ACC112 (cell line): ENCODE measurements at regions not wholly inside any gene's neighbourhood (a gene's known extent, or its start where the extent isn't known, plus 50 kb on each side); places are given as distances from the start of the nearest gene placed in this dataset.

Experiments used
- H2AFZ ChIP-seq: fragments of 200-600 bp; sonication (generic); one replicate; pipeline ENCODE4 v1.6.0; 2017; ENCODE audit warnings: antibody characterized with exemption, low read length; ENCODE audit not compliant: unreplicated experiment
- H3K27ac ChIP-seq: fragments of 200-600 bp; sonication (generic); 2 replicates; pipeline ENCODE4 v1.5.1; 2014; ENCODE audit warnings: low read depth, mild to moderate bottlenecking, antibody characterized with exemption, low read length, moderate library complexity
- H3K27me3 ChIP-seq: fragments of 200-600 bp; sonication (generic); 2 replicates; pipeline ENCODE4 v1.6.1; 2014; ENCODE audit warnings: mild to moderate bottlenecking, antibody characterized with exemption, low read length, moderate library complexity, mixed read lengths; ENCODE audit not compliant: insufficient read depth
- H3K36me3 ChIP-seq: fragments of 200-600 bp; sonication (generic); 2 replicates; pipeline ENCODE4 v1.6.1; 2016; ENCODE audit warnings: mild to moderate bottlenecking, antibody characterized with exemption, low read length, moderate library complexity, mixed read lengths; ENCODE audit not compliant: insufficient read depth
- H3K4me1 ChIP-seq: fragments of 200-600 bp; sonication (generic); one replicate; pipeline ENCODE4 v1.6.1; 2016; ENCODE audit warnings: low read length, mixed read lengths; ENCODE audit not compliant: insufficient read depth, unreplicated experiment, control insufficient read depth
- H3K4me3 ChIP-seq: fragments of 200-600 bp; sonication (generic); 2 replicates; pipeline ENCODE4 v1.5.1; 2014; ENCODE audit warnings: mild to moderate bottlenecking, low read depth, low read length
- H3K79me2 ChIP-seq: fragments of 200-600 bp; sonication (generic); one replicate; pipeline ENCODE4 v1.6.0; 2016; ENCODE audit warnings: low read length; ENCODE audit not compliant: control insufficient read depth, unreplicated experiment, insufficient read depth

GRCh38 chr3:26375843-26376530 is 246.6 kb upstream of the LRRC3B start:
- no peak overlapping the region for H3K27ac ChIP-seq
- H3K27me3 ChIP-seq, result no peaks in the 10 kb centered on the region
- no peaks in the 10 kb centered on the region for H3K36me3 ChIP-seq
- no peaks in the 10 kb centered on the region for H3K79me2 ChIP-seq
- no peak overlapping the region for H3K4me3 ChIP-seq
- H2AFZ ChIP-seq, result no peak overlapping the region
- no peaks in the 10 kb centered on the region for H3K4me1 ChIP-seq

- Histone ChIP-seq H3K27me3 (no peaks in the 10 kb centered on the region), H2AFZ (no peak overlapping the region), H3K4me3 (no peak overlapping the region), H3K36me3 (no peaks in the 10 kb centered on the region), H3K27ac (no peak overlapping the region), H3K79me2 (no peaks in the 10 kb centered on the region), H3K4me1 (no peaks in the 10 kb centered on the region)
Observed at GRCh38 chr3:26381411-26381810, 241.2 kb upstream of the LRRC3B start.

GRCh38 chr3:26406636-26407035 is 215.9 kb upstream of the LRRC3B start:
- no peaks in the 10 kb centered on the region for H3K36me3 ChIP-seq
- H3K27me3 ChIP-seq, result no peaks in the 10 kb centered on the region
- H2AFZ ChIP-seq, result no peak overlapping the region
- no peaks in the 10 kb centered on the region for H3K79me2 ChIP-seq
- no peak overlapping the region for H3K27ac ChIP-seq
- no peak overlapping the region for H3K4me3 ChIP-seq
- no peaks in the 10 kb centered on the region for H3K4me1 ChIP-seq

GRCh38 chr3:26418553-26418952 is 204.0 kb upstream of the LRRC3B start:
- Histone ChIP-seq H3K4me1 (no peaks in the 10 kb centered on the region), H3K27ac (no peak overlapping the region), H3K36me3 (no peaks in the 10 kb centered on the region), H2AFZ (no peak overlapping the region), H3K4me3 (no peak overlapping the region), H3K79me2 (no peaks in the 10 kb centered on the region), H3K27me3 (no peaks in the 10 kb centered on the region)

GRCh38 chr3:26422415-26422814 is 200.2 kb upstream of the LRRC3B start:
- Histone ChIP-seq H3K4me1 (no peaks in the 10 kb centered on the region), H3K27me3 (no peaks in the 10 kb centered on the region), H2AFZ (no peak overlapping the region), H3K4me3 (no peak overlapping the region), H3K36me3 (no peaks in the 10 kb centered on the region), H3K79me2 (no peaks in the 10 kb centered on the region), H3K27ac (no peak overlapping the region)

- H3K4me1 ChIP-seq, result no peaks in the 10 kb centered on the region
- H3K27ac ChIP-seq, result no peak overlapping the region
- H2AFZ ChIP-seq, result no peak overlapping the region
- no peak overlapping the region for H3K4me3 ChIP-seq
- H3K79me2 ChIP-seq, result no peaks in the 10 kb centered on the region
- H3K27me3 ChIP-seq, result no peaks in the 10 kb centered on the region
- no peaks in the 10 kb centered on the region for H3K36me3 ChIP-seq
Observed at GRCh38 chr3:26425076-26425475, 197.5 kb upstream of the LRRC3B start.

GRCh38 chr3:26428992-26429391 is 193.6 kb upstream of the LRRC3B start:
- Histone ChIP-seq H2AFZ (no peak overlapping the region), H3K27ac (no peak overlapping the region), H3K79me2 (no peaks in the 10 kb centered on the region), H3K4me1 (no peaks in the 10 kb centered on the region), H3K4me3 (no peak overlapping the region), H3K36me3 (no peaks in the 10 kb centered on the region), H3K27me3 (no peaks in the 10 kb centered on the region)

GRCh38 chr3:26437678-26438077 is 184.9 kb upstream of the LRRC3B start:
- H3K4me3 ChIP-seq, result no peak overlapping the region
- no peaks in the 10 kb centered on the region for H3K4me1 ChIP-seq
- no peak overlapping the region for H3K27ac ChIP-seq
- no peaks in the 10 kb centered on the region for H3K36me3 ChIP-seq
- no peaks in the 10 kb centered on the region for H3K79me2 ChIP-seq
- H2AFZ ChIP-seq, result no peak overlapping the region
- no peaks in the 10 kb centered on the region for H3K27me3 ChIP-seq

GRCh38 chr3:26438325-26438940 is 184.1 kb upstream of the LRRC3B start:
- Histone ChIP-seq H3K27ac (no peak overlapping the region), H3K79me2 (no peaks in the 10 kb centered on the region), H2AFZ (no peak overlapping the region)

GRCh38 chr3:26438981-26439884 is 183.3 kb upstream of the LRRC3B start:
- Histone ChIP-seq H3K4me3 (no peak overlapping the region), H3K36me3 (no peaks in the 10 kb centered on the region), H3K27me3 (no peaks in the 10 kb centered on the region), H3K79me2 (no peaks in the 10 kb centered on the region), H3K27ac (no peak overlapping the region), H3K4me1 (no peaks in the 10 kb centered on the region), H2AFZ (no peak overlapping the region)

More at GRCh38 chr3:26438325-26438940, 184.1 kb upstream of the LRRC3B start:
- no peaks in the 10 kb centered on the region for H3K36me3 ChIP-seq
- H3K27me3 ChIP-seq, result no peaks in the 10 kb centered on the region
- no peaks in the 10 kb centered on the region for H3K4me1 ChIP-seq
- H3K4me3 ChIP-seq, result no peak overlapping the region
